Body of pancreas (tissue), 4 donors: ENCODE measurements at regions not wholly inside any gene's neighbourhood (a gene's known extent, or its start where the extent isn't known, plus 50 kb on each side); places are given as distances from the start of the nearest gene placed in this dataset.

Experiments used
- CTCF ChIP-seq, 7 experiments: fragments of 450-650 bp in 4 of 7; fragments of 200-600 bp in 3 of 7; sonication (generic) in 3 of 7; IDR thresholded peaks; one replicate each; pipeline ENCODE4 v1.5.1; 2016 to 2019; ENCODE audit warnings: antibody characterized with exemption in 7 of 7
- POLR2A ChIP-seq, 3 donors: fragments of 450-650 bp; IDR thresholded peaks; one replicate each; pipeline ENCODE4 v1.6.1; 2016; ENCODE audit warnings: antibody characterized with exemption in 3 of 3, mild to moderate bottlenecking in 2 of 3

- TF ChIP-seq CTCF (IDR thresholded peaks at IDR 0.05) (no peak), POLR2A (IDR thresholded peaks at IDR 0.05) (no peak)
These were observed 68.8 kb downstream of the PCDH18 start for GRCh38 chr4:137463377-137464003.
